ENCODE measurements at regions not wholly inside any gene's neighbourhood (a gene's known extent, or its start where the extent isn't known, plus 50 kb on each side); places are given as distances from the start of the nearest gene placed in this dataset.

DNA sequence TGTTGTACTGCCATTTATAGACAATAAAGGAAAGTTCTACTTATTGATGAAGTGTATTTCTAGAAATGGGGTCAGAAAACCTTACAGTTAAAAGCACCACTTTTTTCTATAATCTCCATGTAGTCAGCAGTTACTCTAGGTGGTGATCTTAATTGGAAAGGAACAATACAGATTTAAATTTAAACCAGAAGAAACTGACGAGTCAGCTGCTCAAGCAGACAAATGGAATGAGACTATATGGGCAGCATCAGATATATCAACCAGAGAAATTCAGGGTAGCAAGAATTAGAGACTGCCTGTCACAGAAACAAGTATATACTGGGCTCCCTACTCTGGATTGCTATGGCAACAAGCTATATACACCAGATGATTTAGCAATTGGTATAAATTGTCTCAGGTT lies 99.6 kb upstream of the SCG2 start:
- Histone ChIP-seq H3K36me3 (ENCODE audit: insufficient read depth, low read length) (no peaks in the 10 kb centered on the region), H3K27me3 (ENCODE audit: insufficient read depth, low read length) (no peaks in the 10 kb centered on the region), H3K27ac (ENCODE audit: low read depth, low read length) (no peak overlapping the region), H3K4me1 (ENCODE audit: control insufficient read depth, insufficient read depth, low read length, unreplicated experiment) (peaks cover 32% of the 10 kb centered on the region), H3K79me2 (ENCODE audit: control insufficient read depth, insufficient read depth, low read length, unreplicated experiment) (no peaks in the 10 kb centered on the region), H2AFZ (ENCODE audit: low read length, unreplicated experiment) (no peak overlapping the region), H3K4me3 (ENCODE audit: low read depth, low read length) (no peak overlapping the region)

DNA sequence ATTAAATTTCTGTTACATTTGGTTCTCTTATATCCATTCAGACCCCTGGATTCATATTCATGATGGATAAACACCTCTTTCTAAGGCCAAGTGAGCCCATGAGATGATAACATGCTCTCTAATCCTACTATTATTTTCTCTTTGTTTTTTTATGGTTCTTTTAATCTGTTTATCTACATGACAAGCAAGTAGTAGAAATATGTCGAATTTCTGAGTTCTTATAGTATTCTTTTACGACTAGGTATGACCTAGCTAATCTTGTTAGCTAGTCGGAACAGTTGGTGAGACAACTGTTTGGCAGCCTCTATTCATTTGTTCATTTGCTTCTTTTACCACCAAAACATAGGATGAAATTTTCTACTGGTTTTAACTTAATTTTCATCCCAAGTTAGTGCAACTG lies 98.1 kb upstream of the SCG2 start:
- H2AFZ ChIP-seq (ENCODE audit: low read length, unreplicated experiment): no peak overlapping the region
- no peaks in the 10 kb centered on the region for H3K27me3 ChIP-seq (ENCODE audit: insufficient read depth, low read length)
- H3K79me2 ChIP-seq (ENCODE audit: control insufficient read depth, insufficient read depth, low read length, unreplicated experiment): no peaks in the 10 kb centered on the region
- H3K4me1 ChIP-seq (ENCODE audit: control insufficient read depth, insufficient read depth, low read length, unreplicated experiment): peaks cover 39% of the 10 kb centered on the region
- no peak overlapping the region for H3K4me3 ChIP-seq (ENCODE audit: low read depth, low read length)
- peak overlapping the region; percentile 91 for H3K27ac ChIP-seq (ENCODE audit: low read depth, low read length)
- no peaks in the 10 kb centered on the region for H3K36me3 ChIP-seq (ENCODE audit: insufficient read depth, low read length)

DNA sequence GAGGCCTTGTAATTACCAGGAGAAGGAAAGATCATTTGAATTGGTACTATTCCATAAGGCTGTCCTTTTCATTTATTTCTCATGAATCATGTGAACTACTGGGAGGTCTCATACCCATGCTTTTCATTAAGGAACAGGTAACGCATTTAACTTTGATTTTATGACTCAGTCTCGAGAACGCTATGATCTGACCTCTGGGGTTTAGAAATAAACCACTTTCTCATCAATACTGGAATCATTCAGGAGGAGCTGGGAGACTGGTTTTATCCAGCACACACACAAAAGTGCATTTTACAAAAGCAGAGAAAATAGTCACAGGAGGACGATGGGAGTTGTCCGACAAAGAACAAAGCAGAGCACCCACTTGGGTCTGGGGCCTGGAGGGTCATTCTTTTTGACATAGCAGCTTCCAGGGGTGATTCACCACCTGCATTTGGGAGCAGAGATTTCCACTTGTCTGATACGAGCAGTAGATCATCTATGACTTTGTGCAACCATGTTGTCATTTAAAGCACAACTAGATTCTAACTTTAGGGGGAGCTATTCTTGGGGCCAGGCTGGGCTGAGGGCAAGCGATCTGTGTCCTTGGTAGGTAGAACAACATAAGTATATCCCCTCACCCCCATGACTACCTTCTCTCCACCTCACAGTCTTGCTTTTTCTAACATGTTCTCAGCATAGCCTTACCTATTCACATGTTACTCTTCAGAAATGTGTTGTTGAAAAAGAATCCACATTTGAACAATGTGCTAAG lies 95.9 kb upstream of the SCG2 start:
- Histone ChIP-seq H3K36me3 (ENCODE audit: insufficient read depth, low read length) (no peaks in the 10 kb centered on the region), H3K4me1 (ENCODE audit: control insufficient read depth, insufficient read depth, low read length, unreplicated experiment) (peaks cover 39% of the 10 kb centered on the region), H3K4me3 (ENCODE audit: low read depth, low read length) (no peak overlapping the region), H3K27ac (ENCODE audit: low read depth, low read length) (peak overlapping the region; percentile 91), H3K79me2 (ENCODE audit: control insufficient read depth, insufficient read depth, low read length, unreplicated experiment) (no peaks in the 10 kb centered on the region), H2AFZ (ENCODE audit: low read length, unreplicated experiment) (no peak overlapping the region), H3K27me3 (ENCODE audit: insufficient read depth, low read length) (no peaks in the 10 kb centered on the region)

DNA sequence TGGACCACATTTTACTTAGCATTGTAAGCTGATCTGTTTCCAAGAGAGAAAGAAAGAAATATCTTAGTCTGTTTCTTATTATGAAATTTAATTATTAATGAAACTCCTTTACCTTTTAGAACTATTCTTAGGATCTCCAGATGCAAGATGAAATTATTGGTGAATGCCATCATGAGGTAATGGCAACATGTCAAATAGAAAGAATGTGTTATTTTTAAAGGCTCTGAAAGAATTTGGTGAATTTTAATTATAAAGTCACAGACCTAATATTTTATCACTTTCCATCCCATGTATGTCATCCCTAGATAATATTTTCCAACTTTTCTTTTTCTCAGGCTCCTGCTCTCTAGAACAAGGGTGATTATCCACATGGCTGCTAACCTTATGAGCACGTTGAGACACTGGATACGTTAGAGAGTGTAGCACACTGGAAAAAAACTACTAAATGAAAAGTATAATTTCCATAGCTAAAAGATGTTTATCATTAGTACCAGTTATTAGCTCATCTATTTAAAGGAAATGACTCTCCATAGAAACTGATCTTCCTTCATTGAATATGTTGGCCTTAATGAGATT lies 95.2 kb upstream of the SCG2 start:
- Histone ChIP-seq H3K4me1 (ENCODE audit: control insufficient read depth, insufficient read depth, low read length, unreplicated experiment) (peaks cover 39% of the 10 kb centered on the region), H3K79me2 (ENCODE audit: control insufficient read depth, insufficient read depth, low read length, unreplicated experiment) (no peaks in the 10 kb centered on the region), H3K4me3 (ENCODE audit: low read depth, low read length) (no peak overlapping the region)

DNA sequence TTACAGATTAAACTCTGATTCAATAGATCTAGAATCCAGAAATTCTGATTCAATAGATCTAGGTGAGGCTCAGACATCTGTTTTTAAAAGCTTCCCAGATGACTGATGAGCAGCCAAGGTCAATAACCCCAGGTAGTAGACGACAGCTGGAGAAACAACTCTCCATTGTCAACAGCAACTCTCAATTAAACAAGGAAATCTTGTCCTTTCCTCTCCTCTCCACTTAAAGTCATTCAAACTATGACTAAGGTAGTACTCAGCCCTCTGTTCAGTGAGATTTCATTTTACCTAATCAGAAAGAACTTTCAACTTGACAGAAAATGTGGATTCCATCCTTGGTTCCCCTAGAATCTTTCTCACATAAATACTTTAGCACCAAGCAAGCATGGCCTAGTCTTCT lies 94.6 kb upstream of the SCG2 start:
- Histone ChIP-seq H2AFZ (ENCODE audit: low read length, unreplicated experiment) (peak overlapping the region; percentile 28), H3K4me3 (ENCODE audit: low read depth, low read length) (no peak overlapping the region), H3K27ac (ENCODE audit: low read depth, low read length) (peak overlapping the region; percentile 75), H3K36me3 (ENCODE audit: insufficient read depth, low read length) (no peaks in the 10 kb centered on the region), H3K4me1 (ENCODE audit: control insufficient read depth, insufficient read depth, low read length, unreplicated experiment) (peaks cover 39% of the 10 kb centered on the region), H3K27me3 (ENCODE audit: insufficient read depth, low read length) (no peaks in the 10 kb centered on the region), H3K79me2 (ENCODE audit: control insufficient read depth, insufficient read depth, low read length, unreplicated experiment) (no peaks in the 10 kb centered on the region)

More for the DNA sequence above, 95.2 kb upstream of the SCG2 start:
- H3K27ac ChIP-seq (ENCODE audit: low read depth, low read length): peak overlapping the region; percentile 75
- peak overlapping the region; percentile 28 for H2AFZ ChIP-seq (ENCODE audit: low read length, unreplicated experiment)
- H3K27me3 ChIP-seq (ENCODE audit: insufficient read depth, low read length): no peaks in the 10 kb centered on the region
- H3K36me3 ChIP-seq (ENCODE audit: insufficient read depth, low read length): no peaks in the 10 kb centered on the region

DNA sequence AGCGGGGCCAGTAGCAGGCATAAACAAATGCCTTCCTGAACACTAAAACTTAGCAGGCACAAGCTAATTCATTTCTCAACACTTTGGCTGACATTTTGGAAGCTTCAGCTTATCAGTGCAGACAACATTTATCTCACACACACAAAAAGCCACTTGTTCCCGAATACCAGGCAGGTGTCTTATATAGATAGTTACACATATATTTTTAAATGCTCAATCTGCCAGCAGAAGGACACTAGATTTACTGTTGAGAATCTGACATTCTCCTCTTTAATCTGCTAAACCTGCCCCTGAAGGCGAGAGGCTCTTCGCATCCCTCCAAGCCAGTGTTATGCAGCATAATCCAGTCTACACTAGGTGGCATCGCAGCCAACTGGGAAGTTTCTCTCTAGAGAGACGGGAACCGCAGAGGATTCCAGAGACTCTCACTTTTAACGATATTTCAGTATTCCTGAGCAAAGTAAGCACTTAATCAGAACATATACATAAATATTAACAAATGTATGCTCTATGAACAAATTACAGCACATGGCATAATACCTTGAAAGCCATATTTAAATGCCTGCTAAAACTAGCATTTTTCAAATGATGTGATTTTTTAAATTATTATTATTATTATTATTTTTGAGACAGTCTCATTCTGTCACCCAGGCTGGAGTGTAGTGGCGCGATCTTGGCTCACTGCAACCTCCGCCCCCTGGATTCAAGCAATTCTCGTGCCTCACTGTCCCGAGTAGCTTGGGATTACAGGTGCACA lies 90.2 kb upstream of the SCG2 start:
- H3K4me3 ChIP-seq (ENCODE audit: low read depth, low read length): no peak overlapping the region
- H3K4me1 ChIP-seq (ENCODE audit: control insufficient read depth, insufficient read depth, low read length, unreplicated experiment): peaks cover 13% of the 10 kb centered on the region
- no peaks in the 10 kb centered on the region for H3K79me2 ChIP-seq (ENCODE audit: control insufficient read depth, insufficient read depth, low read length, unreplicated experiment)
- no peaks in the 10 kb centered on the region for H3K36me3 ChIP-seq (ENCODE audit: insufficient read depth, low read length)
- no peaks in the 10 kb centered on the region for H3K27me3 ChIP-seq (ENCODE audit: insufficient read depth, low read length)
- no peak overlapping the region for H3K27ac ChIP-seq (ENCODE audit: low read depth, low read length)
- H2AFZ ChIP-seq (ENCODE audit: low read length, unreplicated experiment): peak overlapping the region; percentile 57

DNA sequence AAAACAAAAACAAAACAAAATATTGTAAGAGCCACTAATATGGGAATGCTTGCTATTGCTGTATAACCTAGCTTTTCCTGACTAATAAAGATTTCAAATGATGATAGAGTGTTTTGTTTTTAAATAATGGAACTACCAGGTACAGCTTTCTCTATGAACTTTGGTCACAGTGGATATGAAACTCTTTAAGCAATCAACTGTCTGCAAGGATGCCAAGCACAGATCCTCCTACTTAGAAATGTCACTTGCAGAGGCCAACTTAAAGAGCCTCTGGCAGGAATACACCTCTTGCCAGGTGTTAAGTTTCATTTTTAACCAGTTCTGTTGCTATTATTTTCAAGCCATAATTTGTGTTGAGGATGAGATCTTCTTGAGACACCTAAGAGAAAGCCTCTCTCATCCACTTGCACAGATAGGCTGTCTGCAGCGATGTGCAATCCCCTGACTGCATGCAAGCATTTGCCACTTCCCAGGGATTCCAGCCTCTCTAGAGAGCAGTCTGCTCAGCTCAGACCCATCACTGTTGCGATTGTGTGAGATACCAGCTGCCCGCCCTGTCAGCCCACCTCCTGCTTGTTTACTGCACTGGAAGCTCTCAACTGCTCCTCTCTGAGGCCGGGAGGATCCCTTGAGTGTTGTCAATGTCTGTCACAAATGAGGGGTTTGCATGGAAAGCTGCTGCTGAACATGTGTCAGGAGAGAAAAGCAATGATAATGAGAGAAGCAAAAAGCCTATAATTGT lies 86.1 kb upstream of the SCG2 start:
- Histone ChIP-seq H2AFZ (ENCODE audit: low read length, unreplicated experiment) (no peak overlapping the region), H3K79me2 (ENCODE audit: control insufficient read depth, insufficient read depth, low read length, unreplicated experiment) (no peaks in the 10 kb centered on the region), H3K4me3 (ENCODE audit: low read depth, low read length) (no peak overlapping the region), H3K4me1 (ENCODE audit: control insufficient read depth, insufficient read depth, low read length, unreplicated experiment) (no peaks in the 10 kb centered on the region), H3K36me3 (ENCODE audit: insufficient read depth, low read length) (no peaks in the 10 kb centered on the region), H3K27me3 (ENCODE audit: insufficient read depth, low read length) (no peaks in the 10 kb centered on the region), H3K27ac (ENCODE audit: low read depth, low read length) (no peak overlapping the region)

DNA sequence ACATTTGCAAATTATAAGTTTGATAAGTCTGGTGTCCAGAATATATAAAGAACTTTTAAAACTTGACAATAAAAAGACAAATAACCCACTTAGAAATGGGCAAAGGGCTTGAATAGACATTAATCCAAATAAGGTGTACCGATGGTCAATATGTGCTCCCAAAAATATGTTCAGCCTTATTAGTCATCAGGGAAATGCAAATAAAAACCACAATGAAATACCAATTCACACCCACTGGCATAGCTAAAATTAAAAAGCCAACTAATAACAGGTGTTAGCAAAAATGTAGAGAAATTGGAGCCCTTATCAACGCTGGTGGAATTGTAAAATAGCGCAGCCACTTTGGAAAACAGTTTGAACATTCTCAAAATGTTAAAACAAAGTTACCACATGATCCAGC lies 79.0 kb upstream of the SCG2 start:
- Histone ChIP-seq H3K27ac (ENCODE audit: low read depth, low read length) (no peak overlapping the region), H3K4me1 (ENCODE audit: control insufficient read depth, insufficient read depth, low read length, unreplicated experiment) (no peaks in the 10 kb centered on the region), H3K36me3 (ENCODE audit: insufficient read depth, low read length) (no peaks in the 10 kb centered on the region), H3K4me3 (ENCODE audit: low read depth, low read length) (no peak overlapping the region), H3K79me2 (ENCODE audit: control insufficient read depth, insufficient read depth, low read length, unreplicated experiment) (no peaks in the 10 kb centered on the region), H3K27me3 (ENCODE audit: insufficient read depth, low read length) (no peaks in the 10 kb centered on the region), H2AFZ (ENCODE audit: low read length, unreplicated experiment) (no peak overlapping the region)

DNA sequence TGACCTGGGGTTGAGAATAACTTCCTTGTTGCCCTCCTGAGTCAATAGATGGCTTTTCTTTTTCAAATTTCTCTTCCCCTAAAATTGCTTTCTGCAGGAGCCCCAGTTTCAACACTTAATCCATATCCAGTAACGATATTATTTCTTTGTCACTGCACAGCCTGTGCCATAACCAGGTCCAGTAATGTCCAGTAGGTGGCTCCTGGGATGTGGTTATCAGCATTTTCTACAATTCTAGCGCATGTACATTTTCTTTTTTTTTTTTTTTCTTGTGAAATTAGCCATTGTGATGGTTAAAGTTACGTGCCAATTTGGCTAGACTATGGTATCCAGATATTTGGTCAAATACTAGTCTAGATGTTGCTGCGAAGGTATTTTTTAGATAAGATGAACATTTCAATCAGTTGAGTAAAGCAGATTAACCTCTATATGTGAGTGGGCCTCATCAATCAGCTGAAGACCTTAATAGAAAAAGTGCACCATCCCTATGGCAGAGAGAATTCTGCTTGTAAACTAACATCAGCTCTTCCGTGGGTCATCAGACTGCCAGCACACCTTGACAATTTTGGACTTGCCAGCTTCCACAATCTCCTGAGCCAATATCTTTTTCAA lies 72.9 kb upstream of the SCG2 start:
- Histone ChIP-seq H3K27me3 (ENCODE audit: insufficient read depth, low read length) (no peaks in the 10 kb centered on the region), H2AFZ (ENCODE audit: low read length, unreplicated experiment) (peak overlapping the region; percentile 27), H3K36me3 (ENCODE audit: insufficient read depth, low read length) (no peaks in the 10 kb centered on the region), H3K27ac (ENCODE audit: low read depth, low read length) (no peak overlapping the region), H3K79me2 (ENCODE audit: control insufficient read depth, insufficient read depth, low read length, unreplicated experiment) (no peaks in the 10 kb centered on the region), H3K4me1 (ENCODE audit: control insufficient read depth, insufficient read depth, low read length, unreplicated experiment) (no peaks in the 10 kb centered on the region), H3K4me3 (ENCODE audit: low read depth, low read length) (no peak overlapping the region)
